ENCODE measurements at regions not wholly inside any gene's neighbourhood (a gene's known extent, or its start where the extent isn't known, plus 50 kb on each side); places are given as distances from the start of the nearest gene placed in this dataset.

- peak; percentile 26 for DNase-seq
Measured at GRCh38 chr14:105862581-105863239, 336.3 kb downstream of the TMEM121 start.

- peak; percentile 21 for DNase-seq
Measured at GRCh38 chr14:105863296-105864108, 337.1 kb downstream of the TMEM121 start.

- DNase-seq, result peak; percentile 21
Measured at GRCh38 chr14:105864116-105864515, 337.7 kb downstream of the TMEM121 start.

- DNase-seq, result peak; percentile 23
Measured at GRCh38 chr14:105864651-105865265, 338.4 kb downstream of the TMEM121 start.

- peak; percentile 23 for DNase-seq
Measured at GRCh38 chr14:105865266-105865903, 339.0 kb downstream of the TMEM121 start.

GRCh38 chr14:105865904-105866840, 339.8 kb downstream of the TMEM121 start:
- DNase-seq, result peak; percentile 21

GRCh38 chr14:105866841-105867321, 340.5 kb downstream of the TMEM121 start:
- DNase-seq, result peak; percentile 10

GRCh38 chr14:105867961-105868599, 341.7 kb downstream of the TMEM121 start:
- peak; percentile 17 for DNase-seq

- no peak for DNase-seq
Measured at GRCh38 chr14:105871590-105871989, 345.2 kb downstream of the TMEM121 start.

GRCh38 chr14:105873870-105874512, 347.6 kb downstream of the TMEM121 start:
- no peak for DNase-seq

GRCh38 chr14:105876158-105876557, 349.8 kb downstream of the TMEM121 start:
- no peak for DNase-seq

- peak; percentile 6 for DNase-seq
Measured at GRCh38 chr14:105876829-105877228, 350.4 kb downstream of the TMEM121 start.

GRCh38 chr14:105877645-105878044, 351.3 kb downstream of the TMEM121 start:
- peak; percentile 10 for DNase-seq

- DNase-seq, result peak; percentile 5
Measured at GRCh38 chr14:105878125-105878524, 351.7 kb downstream of the TMEM121 start.

GRCh38 chr14:105878554-105878953, 352.2 kb downstream of the TMEM121 start:
- DNase-seq, result no peak

GRCh38 chr14:105879503-105879866, 353.1 kb downstream of the TMEM121 start:
- no peak for DNase-seq

GRCh38 chr14:105879867-105880561, 353.6 kb downstream of the TMEM121 start:
- DNase-seq, result peak; percentile 23

- DNase-seq, result no peak
Measured at GRCh38 chr14:105880616-105881015, 354.2 kb downstream of the TMEM121 start.

GRCh38 chr14:105881021-105881930, 354.9 kb downstream of the TMEM121 start:
- peak; percentile 16 for DNase-seq

All from stimulated activated CD8-positive, alpha-beta memory T cell treated with anti-CD3 and anti-CD28 coated beads, Interleukin-4, amount 100 ng/mL, for 48 hours (primary cell).